Mesodermal cell (in vitro differentiated cells): ENCODE measurements at regions not wholly inside any gene's neighbourhood (a gene's known extent, or its start where the extent isn't known, plus 50 kb on each side); places are given as distances from the start of the nearest gene placed in this dataset.
"Not testable (repeated sequence)": the region's sequence is repeated elsewhere in the genome, so short reads cannot be mapped to it uniquely, and the experiment has no call there.

ENCODE experiments used
- H3K27ac ChIP-seq: 2 replicates; pipeline ENCODE4 v1.7.0; 2013; ENCODE audit warnings: mild to moderate bottlenecking, low read depth, low read length, moderate library complexity; ENCODE audit not compliant: severe bottlenecking
- H3K36me3 ChIP-seq: 2 replicates; pipeline ENCODE4 v1.7.1; 2013; ENCODE audit warnings: mild to moderate bottlenecking, low read length, moderate library complexity; ENCODE audit not compliant: control insufficient read depth, insufficient read depth
- H3K4me1 ChIP-seq: one replicate; pipeline ENCODE4 v1.7.1; 2013; ENCODE audit warnings: mild to moderate bottlenecking, low read length; ENCODE audit not compliant: insufficient read depth, control insufficient read depth, poor library complexity, severe bottlenecking
- H3K4me3 ChIP-seq: 2 replicates; pipeline ENCODE4 v1.7.0; 2013; ENCODE audit warnings: low read length, control low read depth, mild to moderate bottlenecking; ENCODE audit not compliant: insufficient read depth, poor library complexity, severe bottlenecking; ENCODE audit errors: extremely low read depth
- H3K9me3 ChIP-seq: 2 replicates; pipeline ENCODE4 v1.7.1; 2013; ENCODE audit warnings: mild to moderate bottlenecking, low read length, moderate library complexity; ENCODE audit not compliant: control insufficient read depth
- WGBS, 2 experiments: methylation state at CpG; one replicate each; pipeline ENCODE4 v1.1.5; 2013; ENCODE audit warnings: missing lambda C conversion rate in 2 of 2; ENCODE audit not compliant: insufficient coverage in 2 of 2; 5-methylcytosine and 5-hydroxymethylcytosine counted together

GRCh38 chr6:10315034-10315433 is 99.8 kb downstream of the TFAP2A start:
- Histone ChIP-seq H3K4me3 (no peak overlapping the region), H3K9me3 (no peaks in the 10 kb centered on the region), H3K36me3 (no peaks in the 10 kb centered on the region), H3K4me1 (peaks cover 8% of the 10 kb centered on the region), H3K27ac (peak overlapping the region; percentile 56)
- WGBS, 2 experiments, result 27 to 36% methylated on average over 6 to 7 of the region's 8 CpGs

GRCh38 chr6:10314163-10314955 is 100.5 kb downstream of the TFAP2A start:
- no peaks in the 10 kb centered on the region for H3K36me3 ChIP-seq
- peaks cover 9% of the 10 kb centered on the region for H3K4me1 ChIP-seq
- no peak overlapping the region for H3K27ac ChIP-seq
- H3K4me3 ChIP-seq, result no peak overlapping the region
- H3K9me3 ChIP-seq, result no peaks in the 10 kb centered on the region
- 82 to 89% methylated on average over 13 to 14 of the region's 17 CpGs for WGBS, 2 experiments

- Histone ChIP-seq H3K4me1 (peaks cover 9% of the 10 kb centered on the region), H3K9me3 (no peaks in the 10 kb centered on the region), H3K27ac (no peak overlapping the region), H3K4me3 (no peak overlapping the region), H3K36me3 (no peaks in the 10 kb centered on the region)
- 81 to 84% methylated on average over 3 of the region's 5 CpGs for WGBS, 2 experiments
These were observed 101.1 kb downstream of the TFAP2A start for GRCh38 chr6:10313799-10314162.

- H3K9me3 ChIP-seq, result no peaks in the 10 kb centered on the region
- 49 to 74% methylated on average over 4 to 5 of the region's 11 CpGs for WGBS, 2 experiments
- H3K4me1 ChIP-seq, result peaks cover 9% of the 10 kb centered on the region
- H3K4me3 ChIP-seq, result no peak overlapping the region
- no peak overlapping the region for H3K27ac ChIP-seq
- H3K36me3 ChIP-seq, result no peaks in the 10 kb centered on the region
These were observed 102.4 kb downstream of the TFAP2A start for GRCh38 chr6:10312445-10312844.

- not testable (repeated sequence) for H3K4me1 ChIP-seq, H3K36me3 ChIP-seq, H3K4me3 ChIP-seq, H3K27ac ChIP-seq, H3K9me3 ChIP-seq
- 92 to 94% methylated on average over 6 to 8 of the region's 14 CpGs for WGBS, 2 experiments
These were observed 103.1 kb downstream of the TFAP2A start for GRCh38 chr6:10311546-10312405.

- WGBS, 2 experiments, result 89 to 94% methylated on average over 7 to 9 of the region's 10 CpGs
- H3K9me3 ChIP-seq, result no peaks in the 10 kb centered on the region
- H3K4me1 ChIP-seq, result peaks cover 6% of the 10 kb centered on the region
- no peaks in the 10 kb centered on the region for H3K36me3 ChIP-seq
- H3K4me3 ChIP-seq, result no peak overlapping the region
- H3K27ac ChIP-seq, result no peak overlapping the region
These were observed 104.0 kb downstream of the TFAP2A start for GRCh38 chr6:10310826-10311225.

- H3K4me3 ChIP-seq, result no peak overlapping the region
- WGBS, 2 experiments, result 86% methylated on average over 1 of the region's 4 CpGs; no CpG with 5 or more reads in 1 of the 2 experiments
- H3K27ac ChIP-seq, result no peak overlapping the region
- no peaks in the 10 kb centered on the region for H3K36me3 ChIP-seq
- no peaks in the 10 kb centered on the region for H3K9me3 ChIP-seq
- peaks cover 6% of the 10 kb centered on the region for H3K4me1 ChIP-seq
These were observed 104.6 kb downstream of the TFAP2A start for GRCh38 chr6:10310330-10310653.

GRCh38 chr6:10309457-10310329 is 105.2 kb downstream of the TFAP2A start:
- Histone ChIP-seq H3K9me3 (no peaks in the 10 kb centered on the region), H3K4me1 (peaks cover 6% of the 10 kb centered on the region), H3K27ac (no peak overlapping the region), H3K36me3 (no peaks in the 10 kb centered on the region), H3K4me3 (no peak overlapping the region)
- 56 to 60% methylated on average over 7 of the region's 7 CpGs for WGBS, 2 experiments

GRCh38 chr6:10307476-10307875 is 107.4 kb downstream of the TFAP2A start:
- Histone ChIP-seq H3K9me3 (no peaks in the 10 kb centered on the region), H3K27ac (no peak overlapping the region), H3K4me3 (no peak overlapping the region), H3K36me3 (no peaks in the 10 kb centered on the region), H3K4me1 (peaks cover 6% of the 10 kb centered on the region)
- WGBS, 2 experiments, result 40% methylated on average over 2 of the region's 3 CpGs; no CpG with 5 or more reads in 1 of the 2 experiments

GRCh38 chr6:10307028-10307427 is 107.8 kb downstream of the TFAP2A start:
- peaks cover 6% of the 10 kb centered on the region for H3K4me1 ChIP-seq
- 83 to 100% methylated on average over 3 of the region's 7 CpGs for WGBS, 2 experiments
- no peak overlapping the region for H3K27ac ChIP-seq
- no peaks in the 10 kb centered on the region for H3K9me3 ChIP-seq
- no peak overlapping the region for H3K4me3 ChIP-seq
- no peaks in the 10 kb centered on the region for H3K36me3 ChIP-seq
